M059J (cell line): ENCODE measurements at regions not wholly inside any gene's neighbourhood (a gene's known extent, or its start where the extent isn't known, plus 50 kb on each side); places are given as distances from the start of the nearest gene placed in this dataset.
"Not testable (repeated sequence)": the region's sequence is repeated elsewhere in the genome, so short reads cannot be mapped to it uniquely, and the experiment has no call there.

Experiments
- DNase-seq: peaks from one replicate; pipeline ENCODE4 v3.0.0-alpha.2; 2012; ENCODE audit warnings: low read depth

- peak; percentile 61 for DNase-seq
These were observed 118.2 kb upstream of the C7orf33 start for GRCh38 chr7:148472406-148472805.

- DNase-seq, result no peak
These were observed 116.7 kb upstream of the C7orf33 start for GRCh38 chr7:148473703-148474480.

GRCh38 chr7:148474481-148475025, 116.0 kb upstream of the C7orf33 start:
- no peak for DNase-seq

- DNase-seq, result no peak
These were observed 112.0 kb upstream of the C7orf33 start for GRCh38 chr7:148478551-148478950.

- DNase-seq, result no peak
These were observed 110.0 kb upstream of the C7orf33 start for GRCh38 chr7:148480479-148481146.

- no peak for DNase-seq
These were observed 109.4 kb upstream of the C7orf33 start for GRCh38 chr7:148481147-148481526.

- DNase-seq, result no peak
These were observed 108.5 kb upstream of the C7orf33 start for GRCh38 chr7:148481971-148482626.

- no peak for DNase-seq
These were observed 106.9 kb upstream of the C7orf33 start for GRCh38 chr7:148483515-148484308.

- DNase-seq, result no peak
These were observed 106.1 kb upstream of the C7orf33 start for GRCh38 chr7:148484486-148484885.

- no peak for DNase-seq
These were observed 104.9 kb upstream of the C7orf33 start for GRCh38 chr7:148485618-148486017.

- DNase-seq, result no peak
These were observed 103.6 kb upstream of the C7orf33 start for GRCh38 chr7:148486937-148487336.

GRCh38 chr7:148487912-148488311, 102.7 kb upstream of the C7orf33 start:
- no peak for DNase-seq

- DNase-seq, result no peak
These were observed 100.9 kb upstream of the C7orf33 start for GRCh38 chr7:148489678-148490077.

- no peak for DNase-seq
These were observed 98.3 kb upstream of the C7orf33 start for GRCh38 chr7:148492157-148492860.

GRCh38 chr7:148495605-148496004, 95.0 kb upstream of the C7orf33 start:
- no peak for DNase-seq

GRCh38 chr7:148500978-148501377, 89.6 kb upstream of the C7orf33 start:
- no peak for DNase-seq

- DNase-seq, result peak; percentile 38
These were observed 86.6 kb upstream of the C7orf33 start for GRCh38 chr7:148503900-148504487.

GRCh38 chr7:148505645-148506375, 84.8 kb upstream of the C7orf33 start:
- DNase-seq, result no peak

GRCh38 chr7:148507064-148507573, 83.4 kb upstream of the C7orf33 start:
- not testable (repeated sequence) for DNase-seq

GRCh38 chr7:148507787-148508186, 82.8 kb upstream of the C7orf33 start:
- no peak for DNase-seq
